Neural cell (in vitro differentiated cells): ENCODE measurements at regions not wholly inside any gene's neighbourhood (a gene's known extent, or its start where the extent isn't known, plus 50 kb on each side); places are given as distances from the start of the nearest gene placed in this dataset.

Experiments
- H2AFZ ChIP-seq: fragments of 200-600, 300-800 bp; sonication (generic), shearing (Covaris generic); 2 replicates; pipeline ENCODE4 v1.6.0; 2014; ENCODE audit warnings: low read depth, mild to moderate bottlenecking, antibody characterized with exemption, low read length, moderate library complexity
- H3F3A ChIP-seq: fragments of 200-600 bp; shearing (Covaris generic); 2 replicates; pipeline ENCODE4 v1.6.1; 2016; ENCODE audit warnings: mild to moderate bottlenecking, moderate library complexity, mixed read lengths, antibody characterized with exemption, low read length; ENCODE audit not compliant: insufficient read depth, poor library complexity, severe bottlenecking
- H3K27ac ChIP-seq: fragments of 200-600, 300-800 bp; sonication (generic), shearing (Covaris generic); 2 replicates; pipeline ENCODE4 v1.5.1; 2014; ENCODE audit warnings: mild to moderate bottlenecking, low read length, moderate library complexity
- H3K27me3 ChIP-seq: fragments of 300-800, 200-600 bp; sonication (generic), shearing (Covaris generic); 2 replicates; pipeline ENCODE4 v1.6.0; 2014; ENCODE audit warnings: mild to moderate bottlenecking, low read depth, low read length, moderate library complexity; ENCODE audit not compliant: insufficient read depth
- H3K36me3 ChIP-seq: fragments of 300-800, 200-600 bp; sonication (generic), shearing (Covaris generic); 2 replicates; pipeline ENCODE4 v1.5.1; 2014; ENCODE audit warnings: mild to moderate bottlenecking, antibody characterized with exemption, low read length, moderate library complexity; ENCODE audit not compliant: insufficient read depth
- H3K4me2 ChIP-seq: fragments of 300-800, 200-600 bp; sonication (generic), shearing (Covaris generic); 2 replicates; pipeline ENCODE4 v1.6.0; 2014; ENCODE audit warnings: mild to moderate bottlenecking, low read length
- H3K4me3 ChIP-seq: fragments of 300-800, 200-600 bp; sonication (generic), shearing (Covaris generic); 2 replicates; pipeline ENCODE4 v1.5.1; 2014; ENCODE audit warnings: mild to moderate bottlenecking, low read length, moderate library complexity
- H3K79me2 ChIP-seq: fragments of 200-600 bp; shearing (Covaris generic); replicated peaks from 2 replicates; pipeline ENCODE4 v1.6.0; 2014; ENCODE audit warnings: mild to moderate bottlenecking, low read length, moderate library complexity; ENCODE audit not compliant: insufficient read depth
- H3K9ac ChIP-seq: fragments of 300-800, 200-600 bp; sonication (generic), shearing (Covaris generic); 2 replicates; pipeline ENCODE4 v1.6.1; 2016; ENCODE audit warnings: mild to moderate bottlenecking, low read length, mixed read lengths
- H3K9me2 ChIP-seq: fragments of 200-600 bp; shearing (Covaris generic); 2 replicates; pipeline ENCODE4 v1.6.1; 2016; ENCODE audit warnings: mild to moderate bottlenecking, low read length, mixed read lengths; ENCODE audit not compliant: insufficient read depth
- H3K9me3 ChIP-seq: fragments of 200-600, 300-800 bp; sonication (generic), shearing (Covaris generic); 2 replicates; pipeline ENCODE4 v1.6.1; 2016; ENCODE audit warnings: mild to moderate bottlenecking, mixed run types, low read length, moderate library complexity, mixed read lengths
- H4K20me1 ChIP-seq: fragments of 200-600 bp; shearing (Covaris generic); 2 replicates; pipeline ENCODE4 v1.6.1; 2016; ENCODE audit warnings: mild to moderate bottlenecking, mixed run types; ENCODE audit not compliant: insufficient read depth
- CTCF ChIP-seq: fragments of 450-650 bp; IDR thresholded peaks from 2 replicates; pipeline ENCODE4 v1.5.1; 2014; ENCODE audit warnings: antibody characterized with exemption, mild to moderate bottlenecking, moderate library complexity; ENCODE audit not compliant: poor library complexity, severe bottlenecking
- EP300 ChIP-seq: fragments of 450-650 bp; conservative IDR thresholded peaks from 2 replicates; pipeline ENCODE4 v1.6.1; 2014; ENCODE audit warnings: antibody characterized with exemption, mild to moderate bottlenecking, moderate library complexity; ENCODE audit not compliant: poor library complexity, severe bottlenecking
- EZH2 ChIP-seq: fragments of 200-600, 300-800 bp; shearing (Covaris generic), sonication (generic); IDR thresholded peaks from 2 replicates; pipeline ENCODE4 v1.6.1; 2014; ENCODE audit warnings: antibody characterized with exemption, low read length, borderline replicate concordance, mild to moderate bottlenecking; ENCODE audit not compliant: insufficient read depth, poor library complexity, severe bottlenecking
- MXI1 ChIP-seq: fragments of 450-650 bp; conservative IDR thresholded peaks from 2 replicates; pipeline ENCODE4 v1.6.1; 2014; ENCODE audit warnings: antibody characterized with exemption, mild to moderate bottlenecking; ENCODE audit not compliant: poor library complexity, severe bottlenecking
- POLR2AphosphoS5 ChIP-seq: IDR thresholded peaks from 2 replicates; pipeline ENCODE4 v1.6.1; 2012
- RAD21 ChIP-seq: fragments of 450-650 bp; conservative IDR thresholded peaks from 2 replicates; pipeline ENCODE4 v1.6.1; 2014; ENCODE audit warnings: antibody characterized with exemption, mild to moderate bottlenecking, moderate library complexity
- REST ChIP-seq: IDR thresholded peaks from 2 replicates; pipeline ENCODE4 v1.6.1; 2012; ENCODE audit warnings: borderline replicate concordance
- SMC3 ChIP-seq: fragments of 450-650 bp; conservative IDR thresholded peaks from 2 replicates; pipeline ENCODE4 v1.6.1; 2014; ENCODE audit warnings: antibody characterized with exemption, mild to moderate bottlenecking, moderate library complexity; ENCODE audit not compliant: poor library complexity
- TAF1 ChIP-seq: IDR thresholded peaks from 2 replicates; pipeline ENCODE4 v1.6.1; 2012; ENCODE audit warnings: low read depth

- Histone ChIP-seq H2AFZ (no peak overlapping the region), H4K20me1 (no peaks in the 10 kb centered on the region), H3K27me3 (no peaks in the 10 kb centered on the region), H3K4me2 (no peak overlapping the region), H3K9me3 (no peaks in the 10 kb centered on the region), H3F3A (no peaks in the 10 kb centered on the region), H3K9me2 (no peaks in the 10 kb centered on the region), H3K36me3 (no peaks in the 10 kb centered on the region), H3K9ac (no peak overlapping the region), H3K4me3 (no peak overlapping the region), H3K27ac (no peak overlapping the region), H3K79me2 (no peaks in the 10 kb centered on the region)
- TF ChIP-seq EZH2 (no peak), TAF1 (no peak), POLR2AphosphoS5 (no peak), MXI1 (no peak), SMC3 (no peak), CTCF (no peak), RAD21 (no peak), EP300 (no peak), REST (no peak)
Measured at GRCh38 chr1:216779686-216780085, 56.5 kb upstream of the ESRRG start.

- no peaks in the 10 kb centered on the region for H3K27me3 ChIP-seq
- no peaks in the 10 kb centered on the region for H3F3A ChIP-seq
- H3K36me3 ChIP-seq = no peaks in the 10 kb centered on the region
- no peak overlapping the region for H3K27ac ChIP-seq
- no peaks in the 10 kb centered on the region for H3K79me2 ChIP-seq
- no peak overlapping the region for H3K4me3 ChIP-seq
- TF ChIP-seq SMC3 (no peak), REST (no peak), EP300 (no peak), TAF1 (no peak), RAD21 (no peak)
- no peaks in the 10 kb centered on the region for H4K20me1 ChIP-seq
- no peak overlapping the region for H2AFZ ChIP-seq
- H3K4me2 ChIP-seq = no peak overlapping the region
- no peak overlapping the region for H3K9ac ChIP-seq
- no peaks in the 10 kb centered on the region for H3K9me3 ChIP-seq
- H3K9me2 ChIP-seq = no peaks in the 10 kb centered on the region
Measured at GRCh38 chr1:216778737-216779136, 55.5 kb upstream of the ESRRG start.
